Esophagus muscularis mucosa (tissue), 3 donors: ENCODE measurements at regions not wholly inside any gene's neighbourhood (a gene's known extent, or its start where the extent isn't known, plus 50 kb on each side); places are given as distances from the start of the nearest gene placed in this dataset.

ENCODE experiments used
- CTCF ChIP-seq, 3 experiments: fragments of 200-600 bp in 2 of 3; fragments of 450-650 bp in 1 of 3; sonication (generic) in 2 of 3; IDR thresholded peaks; one replicate each; pipeline ENCODE4 v1.5.1; 2017 to 2019; ENCODE audit warnings: antibody characterized with exemption in 3 of 3, mild to moderate bottlenecking in 2 of 3, moderate library complexity in 1 of 3
- POLR2A ChIP-seq: fragments of 450-650 bp; IDR thresholded peaks from one replicate; pipeline ENCODE4 v1.6.1; 2017; ENCODE audit warnings: antibody characterized with exemption, moderate library complexity, mild to moderate bottlenecking, low read depth

GRCh38 chr6:115819506-115819905 lies 241.2 kb downstream of the FRK start:
- no peak for TF ChIP-seq POLR2A
- no peak for TF ChIP-seq CTCF (IDR thresholded peaks at IDR 0.05)
